GM19023 (cell line): ENCODE measurements at regions not wholly inside any gene's neighbourhood (a gene's known extent, or its start where the extent isn't known, plus 50 kb on each side); places are given as distances from the start of the nearest gene placed in this dataset.

Experiments used
- ATAC-seq: cut with Tn5 transposase; IDR thresholded peaks from one replicate; pipeline ENCODE4 v1.9.1; 2021; ENCODE audit warnings: mild to moderate bottlenecking, moderate library complexity; ENCODE audit not compliant: unreplicated experiment

DNA sequence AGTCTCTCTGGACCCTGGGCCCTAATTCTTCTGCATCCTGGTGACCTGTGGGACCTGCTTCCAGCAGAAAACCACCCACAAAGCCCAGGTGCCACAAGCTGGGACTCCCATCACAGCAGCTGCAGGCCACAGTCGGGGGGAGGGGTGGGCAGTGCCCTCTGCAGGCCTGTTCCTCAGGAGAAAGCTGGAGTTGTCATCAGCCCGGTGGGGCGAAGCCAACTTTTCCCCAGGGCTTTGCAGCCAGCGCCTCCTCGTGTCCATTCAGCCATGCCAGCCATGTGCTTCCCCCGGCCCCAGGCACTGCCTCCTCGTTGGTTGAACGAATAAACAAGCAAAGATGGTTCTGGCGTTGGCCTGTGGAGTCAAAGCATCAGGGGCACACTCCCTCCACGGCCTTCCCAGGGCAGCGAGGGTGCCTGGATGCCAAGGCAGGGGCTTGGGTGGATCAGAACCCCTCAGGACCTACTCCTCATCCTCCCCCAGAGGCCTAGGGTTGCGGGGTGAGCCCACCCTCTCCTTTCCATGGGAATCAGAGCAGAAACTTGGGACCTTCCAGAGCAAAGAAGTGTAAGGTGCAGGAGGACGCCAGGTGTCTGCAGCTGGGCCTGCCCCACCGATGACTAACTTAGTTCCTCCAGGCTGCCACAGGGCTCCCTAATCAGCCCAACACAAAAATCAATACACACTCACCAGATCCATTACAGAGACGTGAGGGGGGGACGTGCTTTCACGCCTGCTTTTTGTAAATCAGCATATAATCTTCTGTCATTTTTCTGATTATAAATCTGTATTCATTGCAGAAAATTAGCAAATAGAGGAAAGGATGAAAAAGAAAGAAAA lies 75.7 kb upstream of the RAB6C start:
- ATAC-seq: no peak

DNA sequence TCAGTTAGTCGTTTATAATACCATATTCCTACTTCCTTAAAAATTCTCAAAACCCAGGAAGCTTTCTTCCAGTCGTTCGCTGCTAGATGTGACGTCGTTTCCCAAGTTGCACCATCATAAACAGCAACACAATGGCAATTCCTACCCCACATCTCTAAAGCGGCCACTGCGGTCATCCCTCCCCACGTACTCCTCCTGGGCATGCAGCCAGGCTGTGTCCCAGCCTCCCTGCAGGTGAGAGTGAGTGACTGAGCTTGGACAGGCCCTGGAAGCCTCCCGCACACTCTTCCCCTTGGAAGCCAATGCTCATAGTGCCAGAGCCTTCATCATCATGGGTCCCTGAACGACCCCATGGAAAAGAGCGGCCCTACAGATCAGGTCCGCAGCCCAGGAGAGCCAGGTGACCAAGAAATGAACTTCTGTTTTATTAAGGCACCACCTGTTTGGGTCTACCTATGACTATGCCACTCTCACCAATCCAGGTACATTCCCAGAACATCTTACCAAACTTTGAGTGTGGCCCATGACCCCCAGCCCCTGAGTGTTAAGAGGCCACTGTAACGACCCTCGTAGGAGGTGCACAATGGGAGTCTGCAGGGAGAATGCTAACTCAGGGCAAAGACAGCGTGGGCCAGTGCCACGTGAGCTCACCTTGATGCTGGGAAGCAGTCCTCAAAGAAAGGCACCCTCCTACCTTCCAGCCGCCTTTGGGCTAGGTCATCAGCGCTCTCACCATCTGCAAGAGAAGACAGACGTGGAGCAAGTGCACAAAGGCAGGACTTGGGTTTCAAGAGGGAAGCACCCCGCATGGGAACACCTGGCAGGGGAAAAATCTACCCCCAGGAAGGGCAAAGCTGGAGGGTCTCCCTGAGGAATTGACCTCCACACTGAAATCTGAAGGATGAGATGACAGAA lies 74.7 kb upstream of the RAB6C start:
- ATAC-seq: no peak

DNA sequence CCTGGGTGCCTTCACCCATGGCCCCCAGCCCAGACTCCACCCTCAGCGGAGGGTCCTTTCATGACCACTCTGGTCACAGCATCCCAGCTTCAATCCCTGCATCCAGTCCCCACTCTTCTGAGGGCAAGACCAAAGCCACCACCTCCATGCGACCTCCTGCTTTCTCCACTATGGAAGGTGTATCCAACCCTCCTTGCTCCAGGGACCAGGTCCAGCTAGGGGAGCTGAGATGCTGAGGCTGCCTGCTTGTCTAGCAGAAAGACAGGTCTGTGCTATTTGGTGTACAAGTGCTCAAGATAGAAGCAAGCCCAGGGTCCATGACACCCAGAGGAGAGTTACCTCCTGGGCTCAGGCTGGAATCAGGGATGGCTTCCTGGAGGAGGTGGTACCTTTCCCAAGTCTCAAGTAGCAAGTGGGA lies 73.8 kb upstream of the RAB6C start:
- no peak for ATAC-seq

DNA sequence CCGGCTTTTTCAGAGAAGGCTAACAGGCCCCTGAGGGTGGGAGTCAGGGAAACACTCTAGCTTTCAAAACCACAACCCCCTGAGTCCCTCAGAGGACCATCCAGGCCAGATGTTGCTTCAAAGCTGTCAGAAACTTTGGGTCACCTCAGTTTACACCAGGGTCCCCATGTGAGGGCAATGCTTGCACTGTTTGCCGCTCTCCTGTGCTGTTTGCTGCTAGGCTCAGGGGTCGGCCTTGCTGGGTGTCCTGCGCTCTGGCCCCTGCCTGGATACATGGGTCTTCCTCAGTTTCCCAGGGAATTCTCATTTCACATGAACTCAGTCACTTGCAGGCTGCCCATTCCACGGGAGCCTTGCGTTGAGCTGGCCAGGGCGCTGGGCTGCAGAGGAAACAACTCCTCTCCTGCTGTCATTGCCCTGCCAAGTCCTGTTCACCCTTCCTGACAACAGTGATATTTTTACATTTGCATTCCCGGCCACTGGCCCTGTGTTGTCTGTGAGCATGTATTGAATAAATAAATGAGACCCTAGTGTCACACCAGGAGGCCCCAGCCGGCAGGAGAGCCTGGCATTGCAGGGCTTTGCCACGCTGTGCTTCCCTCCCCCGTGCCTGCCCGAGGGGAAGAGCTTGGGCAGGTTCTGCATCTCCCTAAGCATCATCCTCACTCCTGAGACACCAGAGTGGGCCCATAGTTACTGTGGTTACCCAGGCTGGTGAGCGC lies 73.2 kb upstream of the RAB6C start:
- no peak for ATAC-seq

DNA sequence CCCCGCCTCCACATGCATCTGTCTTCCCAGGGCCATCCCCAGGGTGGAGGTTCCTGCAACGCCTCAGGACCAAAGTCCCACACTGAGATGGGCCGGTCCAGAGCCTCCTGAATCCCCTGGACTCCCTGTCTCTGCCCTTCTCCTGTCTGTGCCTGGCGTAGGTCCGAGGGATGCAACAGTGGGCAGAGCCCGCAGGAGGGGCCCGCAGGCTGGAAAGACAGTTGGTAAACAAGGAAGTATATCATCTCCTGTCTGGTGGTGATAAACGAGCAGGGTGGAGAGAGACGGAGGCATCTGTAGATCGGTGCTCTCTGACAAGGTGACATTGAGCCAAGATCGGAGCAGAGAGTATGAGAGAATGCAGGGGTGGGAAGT lies 72.6 kb upstream of the RAB6C start:
- no peak for ATAC-seq

DNA sequence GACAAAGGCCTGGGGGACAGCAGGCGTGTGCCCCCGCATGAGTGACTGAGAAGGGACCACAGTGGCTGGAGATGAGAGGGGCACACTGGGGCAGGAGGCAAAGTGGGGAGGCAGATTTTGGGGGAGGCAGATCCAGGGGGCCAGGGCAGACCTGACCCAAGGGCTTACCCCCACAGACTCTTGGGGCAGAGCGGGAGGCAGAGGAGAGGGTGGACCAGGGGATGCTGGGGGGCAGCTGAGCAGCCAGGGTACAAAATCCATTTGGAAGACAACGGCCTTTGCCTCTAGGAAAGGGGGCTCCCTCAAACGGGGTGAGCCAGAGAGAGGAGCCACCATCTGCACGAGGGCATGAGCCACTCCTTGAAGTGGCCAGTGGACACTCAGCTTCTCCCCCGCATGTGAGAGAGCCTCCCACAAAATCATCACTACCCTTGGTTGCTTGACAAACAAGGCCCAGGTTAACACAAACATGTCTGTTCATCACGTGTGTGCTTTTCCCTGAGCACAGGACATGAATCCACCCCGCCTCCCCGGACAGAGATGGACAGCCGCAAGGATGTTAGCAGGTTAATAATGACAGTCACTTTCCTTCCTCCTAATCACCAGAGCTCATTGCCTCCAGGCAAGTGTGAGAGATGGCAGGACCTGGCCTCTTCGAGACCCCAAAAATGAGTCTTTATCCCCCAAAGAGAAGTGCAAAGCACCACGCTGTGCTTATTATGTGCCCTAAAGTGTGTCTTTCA lies 72.0 kb upstream of the RAB6C start:
- no peak for ATAC-seq

DNA sequence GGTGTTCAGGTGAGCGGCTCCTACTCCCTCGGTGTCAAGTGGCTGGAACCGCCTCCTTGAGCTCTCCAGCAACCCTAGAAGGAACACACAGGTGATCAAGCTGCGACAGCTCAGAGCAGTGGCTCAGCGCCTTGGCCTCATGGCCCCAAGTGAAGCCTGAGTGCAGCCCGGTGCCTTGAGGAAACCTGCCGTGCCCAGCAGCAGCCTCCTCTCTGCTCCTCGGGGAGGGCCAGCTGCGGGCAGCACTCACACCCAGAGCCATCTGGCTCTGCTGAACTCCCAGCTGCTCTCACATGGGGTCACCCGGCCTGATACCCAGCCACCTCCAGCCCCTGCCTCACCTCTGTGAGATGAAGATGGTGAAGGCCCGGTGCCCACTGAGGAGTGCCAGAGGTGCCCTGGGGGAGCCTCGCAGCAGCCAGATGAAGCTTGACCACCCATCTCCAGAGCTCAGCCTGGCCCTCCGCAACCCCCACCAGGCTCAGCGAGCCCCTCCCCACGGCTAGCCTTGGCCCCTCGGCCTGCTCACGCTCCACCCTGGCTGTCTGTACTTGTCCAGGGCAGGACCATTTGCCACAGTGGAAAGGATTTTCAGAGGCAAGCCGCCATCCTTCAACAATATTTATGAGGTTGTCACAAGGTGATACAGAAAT lies 70.6 kb upstream of the RAB6C start:
- no peak for ATAC-seq

DNA sequence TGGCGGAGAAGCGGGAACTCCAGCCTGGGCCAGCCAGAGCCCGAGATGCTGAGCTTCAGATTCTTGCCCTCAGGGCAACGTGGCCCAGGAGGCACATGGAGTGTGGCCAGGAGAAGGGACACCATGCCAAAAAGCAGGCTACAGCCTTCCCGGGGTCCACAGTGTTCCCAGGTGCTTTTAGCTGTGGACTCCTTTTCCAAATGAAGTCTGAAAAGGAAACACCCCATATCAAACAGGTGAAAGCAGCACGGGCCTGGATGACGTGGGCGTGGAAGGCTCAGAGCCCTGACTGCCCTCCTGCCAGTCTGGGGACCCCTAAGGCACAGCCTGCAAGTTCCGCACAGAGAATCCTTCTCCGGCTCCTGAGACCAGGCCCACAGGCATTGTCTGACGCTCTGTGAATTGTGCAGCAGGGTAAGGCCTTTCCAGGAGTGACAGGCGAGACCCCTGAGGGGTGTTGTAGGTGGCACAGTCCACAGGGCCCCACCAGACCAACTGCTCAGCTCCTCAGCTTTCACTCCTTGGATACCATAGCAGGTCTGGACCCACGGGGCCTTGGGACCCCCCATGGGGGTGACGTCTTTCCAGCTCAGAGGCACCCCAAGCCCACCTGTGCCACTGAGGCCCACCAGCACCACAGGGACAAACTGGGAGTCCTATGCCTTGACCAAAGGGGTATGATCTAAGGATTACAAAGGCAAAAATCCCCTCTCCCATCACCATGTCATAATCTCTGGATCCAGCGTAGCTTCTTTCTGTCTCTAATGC lies 69.6 kb upstream of the RAB6C start:
- no peak for ATAC-seq

DNA sequence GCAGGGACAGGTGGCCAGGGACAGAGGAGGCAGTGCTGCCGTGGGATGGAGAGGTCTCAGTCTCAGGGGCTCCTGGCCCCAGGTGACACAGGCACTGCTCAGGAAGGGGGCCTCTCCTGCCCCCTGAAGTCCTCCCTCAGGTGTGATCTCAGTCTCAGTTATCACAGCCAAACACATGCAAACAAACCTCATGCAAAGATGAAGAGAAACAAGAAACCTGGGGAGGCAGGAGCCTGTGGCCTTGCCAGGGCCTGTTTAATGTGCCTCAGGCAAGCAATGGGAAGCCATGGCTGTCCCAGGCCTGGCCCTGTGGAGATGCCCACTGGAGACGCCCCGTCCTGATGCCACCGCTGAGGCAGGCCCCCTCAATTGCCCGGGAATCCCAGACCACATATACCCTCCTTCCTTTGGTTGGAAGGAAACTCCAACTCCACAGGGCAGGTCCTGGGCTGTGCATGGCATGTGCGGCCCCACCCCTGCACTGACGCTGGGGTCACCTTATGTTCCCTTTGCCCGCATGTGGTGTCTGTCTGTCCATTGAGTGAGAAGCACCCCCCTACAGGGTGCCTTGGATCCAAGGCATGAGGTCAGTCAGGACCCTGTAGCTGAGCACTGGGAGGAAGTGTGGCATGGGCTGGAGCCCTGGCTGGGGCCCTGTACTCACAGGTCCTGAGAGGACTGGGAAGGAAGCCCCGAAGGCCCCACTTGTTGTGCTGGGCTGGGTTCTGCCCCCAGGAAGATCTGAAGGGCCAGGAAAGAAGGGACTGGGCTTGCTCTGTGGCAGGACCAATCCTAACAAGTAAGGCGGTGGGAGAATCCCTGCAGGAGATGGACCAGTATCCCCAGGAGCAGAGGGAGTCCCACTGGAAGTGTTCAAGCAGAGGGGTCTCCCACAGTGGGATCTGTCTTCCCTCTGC lies 68.8 kb upstream of the RAB6C start:
- ATAC-seq: no peak

DNA sequence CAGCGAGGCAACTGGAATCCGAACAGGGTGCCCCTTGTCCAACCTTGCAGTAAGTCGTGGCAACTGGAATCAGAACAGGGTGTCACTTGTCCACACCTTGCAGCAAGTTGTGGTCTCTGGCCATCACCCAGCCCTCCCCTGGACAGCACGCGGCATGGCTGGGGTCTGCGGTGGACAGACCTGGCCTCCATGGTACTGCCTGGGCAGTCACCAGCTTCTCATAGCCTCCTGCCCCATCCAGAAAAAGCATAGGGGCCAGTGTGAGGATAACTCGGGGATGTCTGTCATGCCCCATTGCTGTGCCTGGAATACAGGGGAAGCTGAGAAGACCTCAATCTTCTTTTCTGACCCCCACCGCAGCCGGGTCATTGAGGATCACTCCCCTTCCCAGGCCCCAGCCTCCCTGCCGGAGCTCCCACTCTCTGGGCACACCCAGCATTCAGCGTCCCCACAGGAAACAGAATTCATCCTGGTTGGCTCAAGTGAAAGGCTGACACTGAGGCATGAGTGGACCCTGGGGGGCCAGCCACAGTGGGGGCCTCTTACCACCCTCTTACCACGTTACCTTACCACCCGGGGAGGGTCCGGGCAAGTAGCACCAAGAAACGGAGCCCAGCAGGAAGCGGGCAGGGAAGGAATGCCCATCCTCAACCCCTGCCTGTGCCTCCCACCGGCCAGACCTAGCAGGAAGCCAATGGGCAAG lies 68.0 kb upstream of the RAB6C start:
- ATAC-seq: no peak

DNA sequence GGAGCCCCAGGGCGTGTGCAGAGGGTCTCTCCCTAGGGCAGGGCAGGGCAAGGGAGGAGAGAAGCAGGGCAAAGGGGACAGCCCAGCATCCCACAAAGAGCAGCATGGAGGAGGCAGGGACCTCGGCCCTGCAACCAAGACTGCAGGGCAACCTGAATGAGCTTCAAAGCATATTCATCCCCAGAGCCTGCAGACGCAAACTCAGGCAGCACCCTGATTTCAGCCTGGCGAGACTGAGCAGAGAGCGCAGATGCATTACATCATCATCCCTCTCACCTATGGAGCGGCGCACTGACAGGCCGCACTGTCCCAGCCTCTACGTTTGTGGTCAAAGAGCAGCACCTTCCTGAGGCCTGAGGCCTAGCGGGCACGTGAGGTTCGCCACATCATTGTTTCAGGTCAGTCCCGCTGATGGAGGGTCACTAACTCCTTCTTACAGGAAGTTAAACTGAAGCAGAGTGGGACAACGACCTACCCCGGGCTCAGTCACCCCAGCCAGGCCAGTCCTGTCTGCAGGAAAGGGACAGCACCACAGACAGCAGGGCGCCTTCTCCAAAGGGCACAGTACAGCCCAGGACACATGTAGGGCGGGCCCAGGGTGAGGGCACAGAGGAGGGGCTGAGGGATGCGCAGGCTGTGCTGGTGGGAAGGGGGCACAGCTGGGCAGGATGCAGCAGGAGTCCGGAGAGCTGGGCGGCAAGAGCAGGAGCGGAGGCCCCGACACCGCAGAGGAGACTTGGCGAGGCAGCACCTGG lies 67.2 kb upstream of the RAB6C start:
- no peak for ATAC-seq

DNA sequence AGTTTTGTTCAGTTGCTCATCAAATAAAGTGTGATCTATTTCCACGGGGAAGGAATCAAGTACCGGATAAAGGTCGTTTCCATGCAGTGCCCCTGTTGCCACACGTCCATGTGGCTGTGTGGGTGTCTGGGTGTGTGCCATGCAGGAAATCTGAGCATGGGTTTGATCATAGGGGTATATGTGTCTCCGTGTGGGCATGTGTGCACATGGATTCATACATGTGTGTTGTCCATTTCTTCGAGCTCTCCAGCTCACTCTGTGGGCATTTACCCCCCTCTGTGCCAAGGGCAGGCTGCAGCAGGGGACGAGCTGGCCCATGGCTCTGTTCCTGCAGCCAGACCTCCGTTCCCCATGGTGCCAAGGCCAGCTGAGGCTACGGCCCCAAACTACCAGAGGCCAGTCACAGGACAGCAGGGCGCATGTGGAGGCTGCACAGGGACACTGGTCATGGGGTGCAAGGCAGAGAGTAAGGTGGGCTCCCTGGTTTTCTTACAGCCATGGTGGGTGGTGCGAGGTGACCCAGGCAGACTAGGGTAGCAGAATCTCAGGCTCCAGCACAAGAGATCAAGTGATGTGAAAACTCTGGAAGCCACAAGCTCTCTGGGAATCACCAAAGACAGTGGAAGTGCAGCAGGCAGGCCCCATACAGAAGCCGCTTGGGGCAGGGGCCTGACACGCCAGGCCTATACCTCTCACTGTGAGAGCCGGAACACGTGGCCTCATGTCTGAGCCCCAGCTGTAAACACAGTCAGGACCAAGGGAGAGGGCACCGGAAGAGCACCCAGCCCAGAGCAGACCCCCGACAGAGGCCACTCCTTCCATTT lies 66.4 kb upstream of the RAB6C start:
- ATAC-seq: no peak

DNA sequence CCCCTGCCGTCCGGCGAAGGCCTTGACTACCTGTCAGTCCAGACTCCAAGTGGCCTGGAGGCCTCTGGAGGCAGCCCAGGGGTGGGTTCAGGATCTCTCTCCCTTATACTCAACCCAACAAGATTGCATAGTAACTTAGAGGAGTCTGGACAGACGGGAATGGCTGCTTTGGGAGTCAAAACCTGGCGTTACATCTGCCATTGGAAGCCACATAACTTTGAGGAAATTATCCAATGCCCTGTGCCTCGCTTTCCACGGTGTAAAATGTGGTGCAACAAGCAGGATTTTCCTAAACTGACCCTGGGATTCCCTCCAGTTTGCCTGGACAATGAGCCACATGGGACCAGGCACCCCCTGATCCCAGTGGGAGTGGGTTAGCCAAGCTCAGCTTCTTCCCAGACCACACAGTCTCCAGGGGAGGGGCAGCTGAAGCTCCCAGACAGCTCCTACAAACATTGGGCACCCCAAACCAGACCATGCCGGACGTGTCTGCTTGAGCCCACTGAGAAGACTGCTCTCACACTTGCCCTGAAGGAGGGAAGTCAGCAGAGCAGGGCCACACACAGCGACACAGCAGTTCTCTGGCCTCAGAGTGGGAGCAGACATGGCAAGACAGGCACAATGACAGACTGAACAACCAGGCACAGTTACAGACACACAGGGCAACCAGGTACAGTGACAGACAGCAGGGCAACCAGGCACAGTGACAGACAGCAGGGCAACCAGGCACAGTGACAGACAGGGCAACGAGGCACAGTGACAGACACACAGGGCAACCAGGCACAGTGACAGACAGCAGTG lies 65.6 kb upstream of the RAB6C start:
- ATAC-seq: no peak

DNA sequence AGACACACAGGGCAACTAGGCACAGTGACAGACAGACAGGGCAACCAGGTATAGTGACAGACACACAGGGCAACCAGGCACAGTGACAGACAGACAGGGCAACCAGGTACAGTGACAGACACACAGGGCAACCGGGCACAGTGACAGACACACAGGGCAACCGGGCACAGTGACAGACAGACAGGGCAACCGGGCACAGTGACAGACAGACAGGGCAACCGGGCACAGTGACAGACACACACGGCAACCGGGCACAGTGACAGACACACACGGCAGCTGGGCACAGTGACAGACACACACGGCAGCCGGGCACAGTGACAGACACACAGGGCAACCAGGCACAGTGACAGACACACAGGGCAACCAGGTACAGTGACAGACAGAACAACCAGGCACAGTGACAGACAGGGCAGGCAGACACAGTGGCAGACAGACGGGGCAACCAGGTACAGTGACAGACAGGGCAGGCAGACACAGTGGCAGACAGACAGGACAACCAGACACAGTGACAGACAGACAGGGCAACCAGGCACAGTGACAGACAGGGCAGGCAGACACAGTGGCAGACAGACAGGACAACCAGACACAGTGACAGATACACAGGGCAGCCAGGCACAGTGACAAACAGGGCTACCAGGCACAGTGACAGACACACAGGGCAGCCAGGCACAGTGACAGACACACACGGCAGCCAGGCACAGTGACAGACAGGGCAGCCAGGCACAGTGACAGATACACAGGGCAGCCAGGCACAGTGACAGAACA lies 64.7 kb upstream of the RAB6C start:
- ATAC-seq: no peak
